Thyroid gland (tissue), 4 donors: ENCODE measurements at regions not wholly inside any gene's neighbourhood (a gene's known extent, or its start where the extent isn't known, plus 50 kb on each side); places are given as distances from the start of the nearest gene placed in this dataset.

Source experiments
- CTCF ChIP-seq, 6 experiments: fragments of 200-600 bp in 3 of 6; fragments of 450-650 bp in 3 of 6; sonication (generic) in 3 of 6; IDR thresholded peaks; one replicate each; pipeline ENCODE4 v1.5.1; 2016 to 2019; ENCODE audit warnings: antibody characterized with exemption in 6 of 6, mild to moderate bottlenecking in 2 of 6, inconsistent platforms in 1 of 6, moderate library complexity in 1 of 6
- POLR2A ChIP-seq, 2 donors: fragments of 450-650 bp; IDR thresholded peaks; one replicate each; pipeline ENCODE4 v1.6.1; 2017; ENCODE audit warnings: antibody characterized with exemption in 2 of 2, mild to moderate bottlenecking in 2 of 2, moderate library complexity in 1 of 2

- TF ChIP-seq CTCF (IDR thresholded peaks at IDR 0.05) (no peak), POLR2A (IDR thresholded peaks at IDR 0.05) (no peak)
These were observed 107.1 kb downstream of the CEBPB start for GRCh38 chr20:50297498-50298376.
